ENCODE measurements at regions not wholly inside any gene's neighbourhood (a gene's known extent, or its start where the extent isn't known, plus 50 kb on each side); places are given as distances from the start of the nearest gene placed in this dataset.

DNA sequence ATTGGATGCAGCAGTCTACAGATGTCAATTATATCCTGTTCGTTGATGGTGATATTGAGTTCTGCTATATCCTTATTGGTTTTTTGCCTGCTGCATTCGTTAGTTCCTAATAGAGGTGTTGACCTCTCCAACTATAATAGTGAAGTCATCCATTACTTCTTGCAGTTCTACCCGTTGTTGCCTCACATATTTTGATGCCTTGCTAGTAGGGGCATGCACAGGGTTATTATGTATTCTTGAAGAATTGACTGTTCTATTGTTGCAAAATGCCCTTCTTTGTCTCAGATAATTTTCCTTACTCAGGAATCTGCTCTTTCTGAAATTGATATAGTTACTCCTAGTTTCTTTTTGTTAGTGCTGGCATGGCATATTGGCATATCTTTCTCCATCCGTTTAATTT is 140.1 kb upstream of the INHBA start:
- TF ChIP-seq POLR2A (IDR thresholded peaks at IDR 0.05): no peak
- TF ChIP-seq, protein P1, sequence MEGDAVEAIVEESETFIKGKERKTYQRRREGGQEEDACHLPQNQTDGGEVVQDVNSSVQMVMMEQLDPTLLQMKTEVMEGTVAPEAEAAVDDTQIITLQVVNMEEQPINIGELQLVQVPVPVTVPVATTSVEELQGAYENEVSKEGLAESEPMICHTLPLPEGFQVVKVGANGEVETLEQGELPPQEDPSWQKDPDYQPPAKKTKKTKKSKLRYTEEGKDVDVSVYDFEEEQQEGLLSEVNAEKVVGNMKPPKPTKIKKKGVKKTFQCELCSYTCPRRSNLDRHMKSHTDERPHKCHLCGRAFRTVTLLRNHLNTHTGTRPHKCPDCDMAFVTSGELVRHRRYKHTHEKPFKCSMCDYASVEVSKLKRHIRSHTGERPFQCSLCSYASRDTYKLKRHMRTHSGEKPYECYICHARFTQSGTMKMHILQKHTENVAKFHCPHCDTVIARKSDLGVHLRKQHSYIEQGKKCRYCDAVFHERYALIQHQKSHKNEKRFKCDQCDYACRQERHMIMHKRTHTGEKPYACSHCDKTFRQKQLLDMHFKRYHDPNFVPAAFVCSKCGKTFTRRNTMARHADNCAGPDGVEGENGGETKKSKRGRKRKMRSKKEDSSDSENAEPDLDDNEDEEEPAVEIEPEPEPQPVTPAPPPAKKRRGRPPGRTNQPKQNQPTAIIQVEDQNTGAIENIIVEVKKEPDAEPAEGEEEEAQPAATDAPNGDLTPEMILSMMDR (IDR thresholded peaks at IDR 0.05): no peak

All from Peyer's patch (tissue), 4 donors.